ENCODE measurements at regions not wholly inside any gene's neighbourhood (a gene's known extent, or its start where the extent isn't known, plus 50 kb on each side); places are given as distances from the start of the nearest gene placed in this dataset.
"Not testable (repeated sequence)": the region's sequence is repeated elsewhere in the genome, so short reads cannot be mapped to it uniquely, and the experiment has no call there.

- DNase-seq: no peak
Measured at GRCh38 chr10:33952692-33953360, 618.4 kb upstream of the NRP1 start.

GRCh38 chr10:33950206-33950605, 615.7 kb upstream of the NRP1 start:
- peak; percentile 12 for DNase-seq

- no peak for DNase-seq
Measured at GRCh38 chr10:33947544-33947943, 613.1 kb upstream of the NRP1 start.

GRCh38 chr10:33945051-33945450, 610.6 kb upstream of the NRP1 start:
- DNase-seq: no peak

- no peak for DNase-seq
Measured at GRCh38 chr10:33942508-33942907, 608.0 kb upstream of the NRP1 start.

GRCh38 chr10:33939892-33940291, 605.4 kb upstream of the NRP1 start:
- DNase-seq: no peak

GRCh38 chr10:33939410-33939809, 604.9 kb upstream of the NRP1 start:
- no peak for DNase-seq

GRCh38 chr10:33938001-33938400, 603.5 kb upstream of the NRP1 start:
- DNase-seq: no peak

GRCh38 chr10:33937036-33937730, 602.7 kb upstream of the NRP1 start:
- DNase-seq: no peak

- DNase-seq: no peak
Measured at GRCh38 chr10:33935350-33935749, 600.9 kb upstream of the NRP1 start.

- DNase-seq: peak; percentile 7
Measured at GRCh38 chr10:33930079-33930478, 595.6 kb upstream of the NRP1 start.

GRCh38 chr10:33927347-33927746, 592.9 kb upstream of the NRP1 start:
- DNase-seq: no peak

GRCh38 chr10:33921970-33922605, 587.6 kb upstream of the NRP1 start:
- peak; percentile 4 for DNase-seq

GRCh38 chr10:33920351-33920750, 585.9 kb upstream of the NRP1 start:
- no peak for DNase-seq

GRCh38 chr10:33919244-33919643, 584.8 kb upstream of the NRP1 start:
- no peak for DNase-seq

GRCh38 chr10:33917069-33917780, 582.8 kb upstream of the NRP1 start:
- DNase-seq: no peak

GRCh38 chr10:33914746-33915145, 580.3 kb upstream of the NRP1 start:
- DNase-seq: no peak

GRCh38 chr10:33913194-33913593, 578.7 kb upstream of the NRP1 start:
- no peak for DNase-seq

- not testable (repeated sequence) for DNase-seq
Measured at GRCh38 chr10:33909476-33909875, 575.0 kb upstream of the NRP1 start.

GRCh38 chr10:33901166-33901565, 566.7 kb upstream of the NRP1 start:
- DNase-seq: no peak

GRCh38 chr10:33900596-33900995, 566.1 kb upstream of the NRP1 start:
- DNase-seq: no peak

GRCh38 chr10:33899578-33900531, 565.4 kb upstream of the NRP1 start:
- DNase-seq: no peak

Data from hematopoietic multipotent progenitor cell treated with erythropoietin and hydrocortisone succinate and interleukin-3 and kit ligand, for 4 days (in vitro differentiated cells).